T-cell (primary cell): ENCODE measurements at regions not wholly inside any gene's neighbourhood (a gene's known extent, or its start where the extent isn't known, plus 50 kb on each side); places are given as distances from the start of the nearest gene placed in this dataset.

Experiments
- ATAC-seq, 4 experiments: fragments of 200-7000 bp in 3 of 4; fragments of 150-1000 bp in 1 of 4; cut with Tn5 transposase; replicated peaks in 1 of 4; 1 replicate in 3 of 4; 2 replicates in 1 of 4; pipeline ENCODE4 v1.10.0; 2021; ENCODE audit warnings: moderate library complexity in 3 of 4, mild to moderate bottlenecking in 2 of 4, moderate number of reproducible peaks in 1 of 4
- CTCF ChIA-PET, 2 donors: fragments of 300-600 bp; sonication (Branson Sonifier 250); formaldehyde crosslinking; loops; one replicate each; lab custom pipeline; 2022; ENCODE audit warnings: antibody characterized with exemption in 2 of 2; lab: Charles Lee
- POLR2A ChIA-PET, 2 donors: fragments of 300-600 bp; sonication (Branson Sonifier 250); formaldehyde crosslinking; loops; one replicate each; lab custom pipeline; 2022; ENCODE audit warnings: antibody characterized with exemption in 2 of 2; lab: Charles Lee
- DNase-seq, 35 experiments: peaks; one replicate each; pipeline versions ENCODE4 v3.0.0 to v3.0.0-alpha.2; 2013 to 2023
- H3K27ac ChIP-seq: one replicate; pipeline ENCODE4 v1.5.1; 2013; ENCODE audit warnings: low read length
- H3K27me3 ChIP-seq, 2 experiments: replicated peaks in 1 of 2; 1 replicate in 1 of 2; 2 replicates in 1 of 2; pipeline versions ENCODE4 v1.6.1 to v1.7.0; 2013; ENCODE audit warnings: low read length in 1 of 2, mixed read lengths in 1 of 2; ENCODE audit not compliant: control insufficient read depth in 2 of 2, insufficient read depth in 2 of 2; ENCODE audit errors: extremely low read depth in 1 of 2
- H3K36me3 ChIP-seq, 2 donors: 1 replicate in 1 of 2; 2 replicates in 1 of 2; pipeline versions ENCODE4 v1.6.1 to v1.7.0; 2013; ENCODE audit warnings: low read length in 1 of 2; ENCODE audit not compliant: control insufficient read depth in 2 of 2, insufficient read depth in 1 of 2; ENCODE audit errors: extremely low read depth in 1 of 2
- H3K4me1 ChIP-seq, 2 experiments: 1 replicate in 1 of 2; 2 replicates in 1 of 2; pipeline versions ENCODE4 v1.6.1 to v1.7.0; 2013; ENCODE audit warnings: low read length in 2 of 2, mixed read lengths in 1 of 2; ENCODE audit not compliant: insufficient read depth in 2 of 2, control insufficient read depth in 1 of 2; ENCODE audit errors: extremely low read depth in 1 of 2
- H3K4me3 ChIP-seq, 2 donors: 1 replicate in 1 of 2; 2 replicates in 1 of 2; pipeline versions ENCODE4 v1.5.1 to v1.7.0; 2013; ENCODE audit warnings: mild to moderate bottlenecking in 2 of 2, low read length in 1 of 2, moderate library complexity in 1 of 2; ENCODE audit not compliant: control insufficient read depth in 1 of 2; ENCODE audit errors: extremely low read depth in 1 of 2
- H3K9me3 ChIP-seq: 2 replicates; pipeline ENCODE4 v1.7.0; 2013
- H3K27ac Mint-ChIP-seq, 2 donors: one replicate each; pipeline ENCODE4 v1.8.0; 2020 to 2021; ENCODE audit warnings: mild to moderate bottlenecking in 2 of 2, mixed read lengths in 2 of 2
- H3K27me3 Mint-ChIP-seq, 2 donors: one replicate each; pipeline ENCODE4 v1.8.0; 2021 to 2022; ENCODE audit warnings: mixed read lengths in 2 of 2
- H3K36me3 Mint-ChIP-seq: one replicate; pipeline ENCODE4 v1.8.0; 2021; ENCODE audit warnings: mixed read lengths
- H3K4me1 Mint-ChIP-seq, 3 donors: one replicate each; pipeline ENCODE4 v1.8.0; 2020 to 2022; ENCODE audit warnings: mixed read lengths in 3 of 3, mild to moderate bottlenecking in 1 of 3
- H3K4me3 Mint-ChIP-seq, 3 donors: one replicate each; pipeline ENCODE4 v1.8.0; 2020 to 2022; ENCODE audit warnings: mild to moderate bottlenecking in 3 of 3, mixed read lengths in 3 of 3, moderate library complexity in 3 of 3
- H3K9me3 Mint-ChIP-seq, 3 donors: one replicate each; pipeline ENCODE4 v1.8.0; 2020 to 2022; ENCODE audit warnings: mixed read lengths in 3 of 3
- WGBS: methylation state at CpG from one replicate; pipeline ENCODE4 v1.1.5; 2013; ENCODE audit warnings: missing lambda C conversion rate; ENCODE audit not compliant: insufficient coverage; 5-methylcytosine and 5-hydroxymethylcytosine counted together

GRCh38 chr15:94829887-94830884, 598.8 kb downstream of the MCTP2 start:
- Histone ChIP-seq H3K36me3 (no peaks in the 10 kb centered on the region), H3K4me3 (no peak overlapping the region), H3K27ac (no peak overlapping the region), H3K27me3 (no peaks in the 10 kb centered on the region), H3K9me3 (no peaks in the 10 kb centered on the region), H3K4me1 (no peaks in the 10 kb centered on the region)
- POLR2A ChIA-PET: no interaction called here
- H3K4me3 Mint-ChIP-seq: no peak overlapping the region
- no peaks in the 10 kb centered on the region for H3K27me3 Mint-ChIP-seq
- no peaks in the 10 kb centered on the region for H3K9me3 Mint-ChIP-seq
- CTCF ChIA-PET: no interaction called here
- DNase-seq (no peak), ATAC-seq (no peak)
- 79% methylated on average over 15 of the region's 15 CpGs for WGBS
- no peaks in the 10 kb centered on the region for H3K36me3 Mint-ChIP-seq
- no peaks in the 10 kb centered on the region for H3K4me1 Mint-ChIP-seq
- no peak overlapping the region for H3K27ac Mint-ChIP-seq

- Histone ChIP-seq H3K4me3 (no peak overlapping the region), H3K4me1 (no peaks in the 10 kb centered on the region), H3K9me3 (no peaks in the 10 kb centered on the region), H3K27ac (no peak overlapping the region), H3K27me3 (no peaks in the 10 kb centered on the region), H3K36me3 (no peaks in the 10 kb centered on the region)
- no CpG with 5 or more reads among the region's 3 CpGs for WGBS
- no peak overlapping the region for H3K27ac Mint-ChIP-seq
- DNase-seq (no peak), ATAC-seq (no peak)
- no peak overlapping the region for H3K4me3 Mint-ChIP-seq
- ChIA-PET CTCF (no interaction called here), POLR2A (no interaction called here)
- H3K4me1 Mint-ChIP-seq: no peaks in the 10 kb centered on the region
- no peaks in the 10 kb centered on the region for H3K36me3 Mint-ChIP-seq
- H3K9me3 Mint-ChIP-seq: no peaks in the 10 kb centered on the region
- no peaks in the 10 kb centered on the region for H3K27me3 Mint-ChIP-seq
These were observed 602.6 kb downstream of the MCTP2 start for GRCh38 chr15:94834000-94834399.

DNA sequence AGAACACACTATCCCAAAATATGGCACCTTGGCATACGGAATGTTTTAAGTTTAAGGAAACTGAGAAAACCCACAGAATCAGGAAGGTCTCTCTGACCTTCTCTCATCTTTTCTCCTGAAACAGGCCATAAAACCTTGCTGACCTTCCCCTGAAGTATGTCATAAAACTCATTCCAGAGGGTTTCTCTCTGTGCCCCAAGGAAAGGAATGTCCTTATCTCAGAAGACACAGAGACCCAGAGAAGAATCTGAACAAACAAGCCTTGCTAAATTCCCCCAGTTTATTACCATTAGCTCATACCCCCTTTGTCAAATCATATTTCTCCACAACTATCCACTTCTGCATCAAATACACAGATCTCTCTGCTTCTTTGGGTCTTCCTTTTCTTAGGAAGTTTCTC, 603.1 kb downstream of the MCTP2 start:
- ChIA-PET POLR2A (no interaction called here), CTCF (no interaction called here)
- no peak overlapping the region for H3K4me3 ChIP-seq
- no peak for DNase-seq
- Mint-ChIP-seq H3K4me3 (no peak overlapping the region), H3K27me3 (no peaks in the 10 kb centered on the region), H3K4me1 (no peaks in the 10 kb centered on the region), H3K9me3 (no peaks in the 10 kb centered on the region), H3K27ac (no peak overlapping the region), H3K36me3 (no peaks in the 10 kb centered on the region)
- ATAC-seq: no peak
- H3K36me3 ChIP-seq: no peaks in the 10 kb centered on the region
- H3K27ac ChIP-seq: no peak overlapping the region
- no CpG with 5 or more reads among the region's 1 CpG for WGBS
- H3K9me3 ChIP-seq: no peaks in the 10 kb centered on the region
- H3K4me1 ChIP-seq: no peaks in the 10 kb centered on the region
- H3K27me3 ChIP-seq: no peaks in the 10 kb centered on the region

GRCh38 chr15:94838281-94838680, 606.9 kb downstream of the MCTP2 start:
- peaks cover 4 to 6% of the 10 kb centered on the region in 2 donors for H3K27me3 Mint-ChIP-seq
- H3K9me3 Mint-ChIP-seq: no peaks in the 10 kb centered on the region
- H3K27ac Mint-ChIP-seq: no peak overlapping the region
- ChIA-PET POLR2A (no interaction called here), CTCF (no interaction called here)
- ATAC-seq (no peak), DNase-seq (no peak)
- H3K36me3 ChIP-seq: no peaks in the 10 kb centered on the region
- no peaks in the 10 kb centered on the region for H3K4me1 ChIP-seq
- no peak overlapping the region for H3K4me3 ChIP-seq
- no peaks in the 10 kb centered on the region for H3K4me1 Mint-ChIP-seq
- no peak overlapping the region for H3K4me3 Mint-ChIP-seq
- H3K9me3 ChIP-seq: no peaks in the 10 kb centered on the region
- no peaks in the 10 kb centered on the region for H3K36me3 Mint-ChIP-seq
- H3K27me3 ChIP-seq: peaks cover 0 to 6% of the 10 kb centered on the region in 2 experiments
- H3K27ac ChIP-seq: no peak overlapping the region
- no CpG with 5 or more reads among the region's 1 CpG for WGBS

- CTCF ChIA-PET: no interaction called here
- peaks cover 0 to 3% (median 0%) of the 10 kb centered on the region in 3 donors for H3K4me1 Mint-ChIP-seq
- POLR2A ChIA-PET: no interaction called here
- Histone ChIP-seq H3K27ac (no peak overlapping the region), H3K27me3 (peaks cover 7 to 13% of the 10 kb centered on the region in 2 experiments), H3K9me3 (no peaks in the 10 kb centered on the region), H3K4me1 (no peaks in the 10 kb centered on the region), H3K4me3 (no peak overlapping the region), H3K36me3 (no peaks in the 10 kb centered on the region)
- no peak for ATAC-seq
- no peaks in the 10 kb centered on the region for H3K9me3 Mint-ChIP-seq
- no peaks in the 10 kb centered on the region for H3K36me3 Mint-ChIP-seq
- H3K27ac Mint-ChIP-seq: no peak overlapping the region
- DNase-seq: no peak
- H3K4me3 Mint-ChIP-seq: no peak overlapping the region
- peaks cover 20 to 24% of the 10 kb centered on the region in 2 donors for H3K27me3 Mint-ChIP-seq
- WGBS: 90% methylated on average over 10 of the region's 10 CpGs
These were observed 609.7 kb downstream of the MCTP2 start for GRCh38 chr15:94840794-94841783.

DNA sequence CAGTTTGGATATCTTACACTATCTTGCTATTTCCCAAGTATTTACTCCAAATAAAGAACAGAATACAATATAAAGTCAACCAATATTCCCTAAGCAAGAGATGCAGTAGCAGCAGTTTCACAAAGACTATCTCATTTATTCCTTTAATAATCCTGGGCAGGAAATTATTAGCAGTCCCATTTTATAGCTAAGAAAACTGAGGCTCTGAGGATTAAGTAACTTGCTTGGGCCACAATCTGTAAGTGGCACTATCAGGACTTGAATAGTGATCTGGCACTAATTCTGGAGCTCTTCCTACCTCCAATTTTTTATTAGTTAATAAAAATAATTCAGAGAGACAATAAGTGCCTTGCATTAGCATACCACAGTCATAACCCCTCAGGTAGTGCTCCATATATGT, 611.7 kb downstream of the MCTP2 start:
- ChIA-PET POLR2A (no interaction called here), CTCF (no interaction called here)
- ATAC-seq (no peak), DNase-seq (no peak)
- H3K9me3 ChIP-seq: no peaks in the 10 kb centered on the region
- Mint-ChIP-seq H3K4me3 (no peak overlapping the region), H3K9me3 (peaks cover 0 to 8% (median 5%) of the 10 kb centered on the region in 3 donors), H3K36me3 (no peaks in the 10 kb centered on the region), H3K27ac (no peak overlapping the region), H3K4me1 (peaks cover 0 to 3% (median 0%) of the 10 kb centered on the region in 3 donors), H3K27me3 (peaks cover 30 to 31% of the 10 kb centered on the region in 2 donors)
- no peak overlapping the region for H3K4me3 ChIP-seq
- peaks cover 7 to 16% of the 10 kb centered on the region in 2 experiments for H3K27me3 ChIP-seq
- H3K36me3 ChIP-seq: no peaks in the 10 kb centered on the region
- no peak overlapping the region for H3K27ac ChIP-seq
- H3K4me1 ChIP-seq: no peaks in the 10 kb centered on the region
